ENCODE measurements at regions not wholly inside any gene's neighbourhood (a gene's known extent, or its start where the extent isn't known, plus 50 kb on each side); places are given as distances from the start of the nearest gene placed in this dataset.

- Histone ChIP-seq H3K27ac (no peak overlapping the region), H3K9me3 (no peaks in the 10 kb centered on the region), H3K36me3 (no peaks in the 10 kb centered on the region), H3K27me3 (no peaks in the 10 kb centered on the region), H3K4me3 (no peak overlapping the region), H3K4me1 (peaks cover 0 to 5% (median 0%) of the 10 kb centered on the region in 9 donors)
- DNase-seq (no peak), ATAC-seq (no peak)
- no peak for TF ChIP-seq CTCF (IDR thresholded peaks at IDR 0.05)
- intact Hi-C loops (cut with DNase I): no loop called here
- 97 to 98% methylated on average over 3 of the region's 3 CpGs for WGBS, 2 donors
These were observed 221.8 kb upstream of the CDH5 start for GRCh38 chr16:66144641-66145040.

GRCh38 chr16:66143415-66143814 lies 223.1 kb upstream of the CDH5 start:
- DNase-seq (no peak), ATAC-seq (no peak)
- WGBS, 2 donors: 63 to 66% methylated on average over 1 of the region's 1 CpG
- H3K9me3 ChIP-seq: no peaks in the 10 kb centered on the region
- H3K4me3 ChIP-seq: no peak overlapping the region
- H3K27me3 ChIP-seq: no peaks in the 10 kb centered on the region
- intact Hi-C loops (cut with DNase I): no loop called here
- no peak for TF ChIP-seq CTCF (IDR thresholded peaks at IDR 0.05)
- H3K27ac ChIP-seq: no peak overlapping the region
- no peaks in the 10 kb centered on the region for H3K4me1 ChIP-seq
- no peaks in the 10 kb centered on the region for H3K36me3 ChIP-seq

- H3K27ac ChIP-seq: no peak overlapping the region
- no peaks in the 10 kb centered on the region for H3K36me3 ChIP-seq
- intact Hi-C loops (cut with DNase I): no loop called here
- 74 to 82% methylated on average over 5 of the region's 5 CpGs for WGBS, 2 donors
- H3K4me1 ChIP-seq: no peaks in the 10 kb centered on the region
- H3K27me3 ChIP-seq: no peaks in the 10 kb centered on the region
- no peaks in the 10 kb centered on the region for H3K9me3 ChIP-seq
- TF ChIP-seq CTCF (IDR thresholded peaks at IDR 0.05): no peak
- no peak for ATAC-seq
- no peak overlapping the region for H3K4me3 ChIP-seq
- DNase-seq: no peak
These were observed 224.6 kb upstream of the CDH5 start for GRCh38 chr16:66141885-66142284.

GRCh38 chr16:66137853-66138252 lies 228.6 kb upstream of the CDH5 start:
- Histone ChIP-seq H3K36me3 (no peaks in the 10 kb centered on the region), H3K4me3 (no peak overlapping the region), H3K27ac (no peak overlapping the region), H3K9me3 (no peaks in the 10 kb centered on the region), H3K27me3 (no peaks in the 10 kb centered on the region), H3K4me1 (peaks cover 9 to 17% (median 12%) of the 10 kb centered on the region in 9 donors)
- DNase-seq (no peak), ATAC-seq (no peak)
- intact Hi-C loops (cut with DNase I): loop anchor here in 1 of 10 donors (10.0 kb wide), 1 partner anchor 123 kb away; no protein-coding TSS in a partner anchor
- no peak for TF ChIP-seq CTCF (IDR thresholded peaks at IDR 0.05)
- 78 to 88% methylated on average over 3 of the region's 3 CpGs for WGBS, 2 donors
